GM03348 (cell line): ENCODE measurements at regions not wholly inside any gene's neighbourhood (a gene's known extent, or its start where the extent isn't known, plus 50 kb on each side); places are given as distances from the start of the nearest gene placed in this dataset.
"Not testable (repeated sequence)": the region's sequence is repeated elsewhere in the genome, so short reads cannot be mapped to it uniquely, and the experiment has no call there.

Source experiments
- DNase-seq: peaks from one replicate; pipeline ENCODE4 v3.0.0; 2012; ENCODE audit warnings: low spot score

DNA sequence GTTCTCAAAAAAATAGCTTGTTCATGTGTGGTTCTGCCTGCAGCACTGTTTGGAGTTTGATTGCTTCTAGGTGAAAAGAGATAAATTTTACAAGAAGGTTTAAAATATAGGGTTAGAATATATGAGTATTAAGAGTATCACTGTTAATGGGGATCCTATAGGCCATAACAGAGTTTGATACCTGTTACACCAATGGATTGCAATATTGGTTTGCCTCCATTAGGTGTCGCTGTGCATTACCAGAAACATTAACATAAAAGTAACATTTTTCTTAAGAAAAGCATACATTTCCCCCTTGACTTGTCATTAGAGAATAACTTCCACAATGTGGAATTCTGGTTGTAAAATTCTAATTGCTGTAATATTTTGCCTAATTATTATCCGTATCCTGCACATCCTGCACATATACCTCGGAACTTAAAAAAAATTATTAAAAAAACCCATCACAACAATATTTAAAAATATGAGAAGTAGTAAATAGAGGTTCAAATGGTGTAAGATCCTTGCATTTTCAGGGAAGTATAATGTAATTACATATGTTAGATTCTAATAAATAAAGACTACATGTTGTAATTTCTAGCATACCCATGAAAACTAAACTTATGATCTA, 63.0 kb downstream of the CYP4A11 start:
- peak; percentile 9 for DNase-seq

DNA sequence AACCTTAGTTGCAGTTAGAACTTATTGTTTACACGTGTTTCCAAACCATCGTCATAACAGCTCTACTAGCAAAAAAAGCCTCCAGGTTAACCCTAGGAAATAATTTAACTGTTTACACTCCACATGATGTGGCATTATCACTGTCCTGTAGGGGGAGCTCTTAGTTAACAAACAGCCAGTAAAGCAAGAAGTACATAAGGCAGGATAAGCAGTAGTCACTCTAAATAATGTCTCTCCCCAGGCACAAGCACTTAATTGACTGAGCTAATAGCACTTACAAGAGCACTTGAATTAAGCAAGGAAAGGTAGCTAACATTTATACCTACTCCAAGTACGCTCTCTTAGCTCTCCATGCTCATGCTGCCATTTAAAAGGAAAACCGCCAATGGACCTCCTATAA, 65.2 kb downstream of the CYP4A11 start:
- not testable (repeated sequence) for DNase-seq
